HG03460 (cell line): ENCODE measurements at regions not wholly inside any gene's neighbourhood (a gene's known extent, or its start where the extent isn't known, plus 50 kb on each side); places are given as distances from the start of the nearest gene placed in this dataset.
A peak's percentile ranks its signal among the peaks of the same experiment; 100 is the strongest.

Experiments used
- ATAC-seq: cut with Tn5 transposase; IDR thresholded peaks from one replicate; pipeline ENCODE4 v1.9.1; 2021; ENCODE audit not compliant: unreplicated experiment

DNA sequence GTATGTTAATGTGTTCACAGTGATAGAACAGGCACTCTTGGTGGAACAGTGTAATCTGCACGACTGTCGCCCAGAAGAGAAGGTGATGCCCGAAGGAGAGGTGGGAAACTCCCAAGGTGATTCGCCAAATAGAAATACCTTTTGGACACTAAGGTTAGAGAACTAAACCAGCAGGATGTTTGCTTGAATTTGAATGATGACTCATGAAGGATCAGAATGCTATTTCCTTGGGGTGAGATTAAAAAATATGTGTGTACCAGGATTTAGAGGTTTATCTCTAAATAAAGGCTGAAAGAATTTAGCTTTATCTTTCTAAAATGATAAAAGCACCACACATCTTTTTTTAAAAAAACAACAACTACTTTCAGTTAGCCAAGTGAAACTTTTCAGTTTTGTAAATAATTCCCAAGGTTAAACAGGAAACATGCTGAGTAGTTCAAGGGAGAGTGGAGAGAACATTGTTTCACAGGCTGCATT lies 297.4 kb upstream of the TAS2R1 start:
- ATAC-seq: no peak

DNA sequence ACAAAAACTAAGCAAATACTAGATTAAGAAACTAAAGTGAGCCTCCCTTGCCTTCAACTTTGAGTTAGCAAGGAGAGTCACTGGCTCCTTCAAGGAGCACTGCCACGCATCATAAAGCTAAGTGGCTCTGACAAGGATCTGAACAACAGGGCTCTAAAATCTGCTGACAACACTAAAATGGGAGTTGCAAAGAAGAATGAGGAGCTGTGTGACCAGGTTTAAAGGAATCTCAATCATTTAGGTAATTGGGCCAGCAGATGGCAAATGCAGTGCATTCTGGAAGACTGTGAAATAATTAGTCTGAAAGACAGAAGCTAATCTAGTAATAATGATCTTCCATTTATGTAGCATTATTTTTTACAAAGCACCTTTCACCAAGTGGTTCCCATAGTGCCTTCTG lies 297.0 kb upstream of the TAS2R1 start:
- ATAC-seq: no peak

DNA sequence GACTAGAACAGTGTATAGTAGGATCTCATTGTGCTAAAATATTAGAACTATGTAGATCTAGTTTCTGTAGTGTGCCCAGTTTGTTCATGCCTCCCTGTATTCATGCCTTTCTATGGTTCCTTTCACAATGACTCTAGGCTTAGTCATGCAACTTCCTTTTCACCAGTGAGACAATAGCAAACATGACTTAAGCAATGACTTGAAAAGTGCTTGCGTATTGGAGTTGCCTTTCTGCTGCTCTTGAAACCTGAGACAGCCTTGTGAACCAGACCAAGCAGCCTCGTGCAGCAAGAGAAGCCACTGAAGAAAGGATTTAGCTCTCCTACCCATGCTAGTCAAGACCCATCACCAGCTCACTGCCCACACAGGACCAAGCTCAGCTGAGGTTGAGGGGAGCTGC lies 294.5 kb upstream of the TAS2R1 start:
- ATAC-seq: peak; percentile 82

DNA sequence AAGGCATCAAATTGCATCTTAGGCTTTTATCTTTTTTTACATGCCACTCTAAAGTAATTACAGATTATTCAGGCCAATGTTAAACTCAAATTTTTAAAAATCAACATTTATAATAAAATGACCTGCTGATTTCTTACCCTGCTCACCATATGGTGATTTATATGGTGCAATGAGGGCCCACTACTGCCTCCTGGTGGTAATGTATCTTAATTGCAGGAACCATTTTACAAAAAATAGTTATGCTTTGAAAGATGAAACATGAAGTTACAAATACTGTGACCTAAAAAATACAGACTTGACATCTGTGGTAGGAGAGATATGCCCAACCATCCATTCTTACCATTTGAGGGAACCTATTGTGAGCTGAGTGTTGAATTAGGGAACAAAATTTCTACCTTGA lies 292.6 kb upstream of the TAS2R1 start:
- ATAC-seq: no peak

DNA sequence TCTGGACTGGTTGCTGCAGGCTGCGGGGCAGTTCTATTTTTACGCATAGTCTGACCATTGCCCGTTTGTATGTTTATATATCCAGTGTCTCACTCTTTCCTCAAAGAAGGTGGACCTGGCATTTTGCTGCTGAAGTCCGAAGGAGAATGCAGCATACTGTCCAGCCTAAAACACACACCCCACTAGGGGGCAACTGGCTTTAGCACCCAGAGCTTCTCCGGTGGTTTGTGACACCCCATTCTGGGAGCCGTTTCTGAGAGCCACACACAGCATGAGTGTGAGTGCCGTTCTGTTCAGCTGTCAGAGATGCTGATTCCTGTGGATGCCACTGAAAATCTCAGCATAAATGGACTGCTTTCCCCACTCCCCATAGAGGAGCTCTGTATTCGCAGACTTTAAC lies 290.5 kb upstream of the TAS2R1 start:
- no peak for ATAC-seq

GRCh38 chr5:9919306-9920030 lies 289.3 kb upstream of the TAS2R1 start:
- ATAC-seq: no peak

DNA sequence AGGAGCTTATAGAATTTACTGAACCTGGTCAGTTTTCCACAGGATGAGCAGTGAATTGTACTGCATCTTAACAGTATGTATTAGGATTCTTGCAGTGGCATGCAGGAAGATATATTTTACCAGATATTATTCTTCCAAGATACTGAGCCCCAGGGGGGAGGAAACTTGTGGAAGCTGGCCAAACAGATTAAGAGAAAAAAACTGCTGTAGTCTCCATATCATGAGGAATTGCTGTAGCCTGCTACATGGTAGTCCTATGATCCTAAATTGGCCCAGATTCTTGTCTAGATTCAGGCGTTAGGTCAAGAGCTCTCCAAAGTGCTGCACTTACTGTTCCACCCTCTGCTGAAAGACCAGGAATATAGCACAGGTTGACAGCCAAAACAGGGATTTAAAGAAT lies 275.5 kb upstream of the TAS2R1 start:
- no peak for ATAC-seq

DNA sequence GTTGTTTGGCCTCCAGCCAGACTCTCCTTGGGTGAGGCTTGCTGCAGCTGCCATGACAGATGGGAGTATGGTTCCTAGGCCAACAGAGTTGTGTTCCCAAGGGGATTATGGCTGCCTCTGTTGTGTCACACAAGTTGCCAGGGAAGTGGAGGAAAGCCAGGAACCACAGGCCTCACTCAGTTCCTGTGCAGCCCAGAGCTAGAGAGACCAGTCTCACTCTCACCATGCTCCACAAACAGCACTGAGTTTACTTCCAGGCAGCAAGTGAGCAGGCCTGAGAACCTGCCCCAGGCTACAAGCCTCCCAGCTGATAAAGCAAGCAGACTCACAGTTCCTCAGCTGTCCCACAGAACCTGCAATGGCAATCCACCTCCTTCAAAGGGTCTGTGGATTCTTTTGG lies 273.6 kb upstream of the TAS2R1 start:
- no peak for ATAC-seq

- no peak for ATAC-seq
Observed at GRCh38 chr5:9898319-9898718, 268.2 kb upstream of the TAS2R1 start.

DNA sequence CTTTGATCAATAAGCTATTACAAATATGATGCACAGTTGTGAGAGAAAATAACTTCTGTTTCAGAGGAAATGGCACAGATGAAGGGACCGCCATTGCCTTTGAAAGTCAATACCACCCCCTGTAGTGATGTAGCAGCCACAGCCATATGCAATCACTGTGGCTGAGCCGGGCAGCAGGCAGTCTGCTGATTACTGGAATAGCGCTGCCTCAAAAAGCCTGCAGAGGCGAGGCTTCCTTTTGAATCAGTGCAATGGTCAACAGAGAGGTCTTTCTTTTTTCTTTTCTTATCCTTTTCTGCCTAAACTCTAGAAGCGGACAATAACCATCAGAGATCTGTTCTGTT lies 265.1 kb upstream of the TAS2R1 start:
- ATAC-seq: no peak

- ATAC-seq: no peak
Observed at GRCh38 chr5:9894571-9895301, 264.6 kb upstream of the TAS2R1 start.

DNA sequence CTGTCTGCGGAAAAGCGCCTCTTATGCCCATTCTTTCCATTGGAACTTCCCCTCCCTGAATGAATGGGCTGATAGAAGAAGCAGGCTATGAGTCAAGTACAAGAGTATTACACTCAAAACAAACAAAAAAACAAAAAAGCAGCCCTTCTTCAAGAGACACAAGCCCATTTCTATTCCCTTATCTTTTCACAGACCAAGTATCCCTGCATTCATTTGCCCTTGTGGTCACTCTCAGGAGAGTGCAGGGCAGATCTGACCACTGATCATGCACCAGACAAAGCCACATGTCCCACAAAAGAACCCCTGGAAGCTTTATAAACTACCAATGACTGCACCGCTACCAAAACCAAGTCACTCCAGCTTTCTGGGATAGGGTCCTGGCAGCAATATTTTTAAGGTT lies 262.5 kb upstream of the TAS2R1 start:
- ATAC-seq: no peak

DNA sequence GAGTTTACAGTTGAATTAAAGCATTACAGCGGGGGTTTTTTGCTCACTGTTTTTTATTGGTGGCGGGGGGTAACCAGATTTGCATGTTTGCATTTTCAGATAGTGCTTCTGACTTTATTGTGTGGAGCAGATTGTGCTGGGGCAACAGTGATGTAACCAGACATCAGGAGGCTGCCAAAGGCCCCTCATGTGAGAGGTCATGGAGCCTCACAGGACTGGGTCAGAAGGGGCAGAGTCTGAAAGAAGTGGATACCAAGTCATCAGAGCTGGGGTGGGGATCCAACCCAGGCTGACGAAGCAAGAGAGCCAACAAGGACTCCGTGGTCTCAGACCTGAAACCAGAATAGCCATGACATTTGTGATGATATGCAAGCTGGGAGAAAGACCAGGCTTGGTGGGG lies 259.4 kb upstream of the TAS2R1 start:
- ATAC-seq: no peak

DNA sequence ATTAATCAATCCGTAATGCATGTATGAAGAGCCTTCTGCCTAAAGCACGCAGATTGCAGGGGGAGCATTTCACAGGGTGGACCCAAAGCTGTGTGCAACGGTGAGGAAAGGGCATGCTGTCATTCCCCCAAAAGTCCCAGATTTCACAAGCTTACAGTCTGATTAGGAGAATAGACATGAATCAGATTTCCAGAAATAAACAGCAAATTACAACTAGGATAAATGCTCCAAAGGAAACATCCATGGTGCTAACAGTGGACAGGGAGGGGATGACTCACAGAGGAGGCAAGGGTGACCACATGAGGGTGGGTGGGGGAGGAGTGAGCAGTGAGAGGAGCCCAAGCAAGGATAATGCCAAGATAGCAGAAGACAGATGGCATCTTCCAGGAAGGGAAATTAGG lies 258.4 kb upstream of the TAS2R1 start:
- ATAC-seq: no peak

DNA sequence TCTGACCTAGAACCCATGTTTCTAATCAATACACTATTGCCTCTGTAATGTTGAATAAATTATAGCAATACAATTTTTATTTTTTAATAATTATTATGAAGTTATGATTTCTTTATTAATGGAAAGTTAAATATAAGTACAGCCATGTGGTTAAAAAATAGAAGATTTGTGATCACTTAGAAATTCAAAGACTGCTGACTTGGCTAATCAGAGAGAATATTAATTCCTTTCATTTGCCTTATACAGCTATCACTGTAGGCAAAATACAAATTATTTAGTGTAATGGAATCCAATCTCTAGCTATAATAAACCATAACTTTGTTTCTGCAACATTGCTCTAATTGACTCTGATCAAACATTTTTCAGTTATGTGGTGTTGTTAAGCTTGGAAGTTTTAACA lies 255.0 kb upstream of the TAS2R1 start:
- ATAC-seq: no peak

GRCh38 chr5:9878206-9878605 lies 248.1 kb upstream of the TAS2R1 start:
- no peak for ATAC-seq

DNA sequence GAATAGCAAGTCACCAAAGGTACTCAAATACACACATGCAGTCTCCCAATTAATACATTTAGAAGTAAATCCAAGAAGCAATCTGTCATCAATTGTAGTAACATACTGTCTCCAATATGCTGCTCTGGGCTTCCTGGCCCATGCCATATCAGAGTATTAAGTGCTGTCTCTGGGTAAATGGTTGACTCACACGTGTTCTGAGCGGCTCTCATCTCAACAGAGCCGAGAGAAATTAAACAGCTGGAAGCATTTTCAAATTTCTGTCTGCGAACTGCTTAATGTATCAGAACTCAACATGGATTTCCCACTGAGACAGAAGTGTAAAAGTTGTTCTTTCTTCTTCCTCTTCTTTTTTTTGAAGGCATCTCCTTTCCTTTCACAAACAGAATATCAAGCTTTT lies 247.3 kb upstream of the TAS2R1 start:
- ATAC-seq: no peak

DNA sequence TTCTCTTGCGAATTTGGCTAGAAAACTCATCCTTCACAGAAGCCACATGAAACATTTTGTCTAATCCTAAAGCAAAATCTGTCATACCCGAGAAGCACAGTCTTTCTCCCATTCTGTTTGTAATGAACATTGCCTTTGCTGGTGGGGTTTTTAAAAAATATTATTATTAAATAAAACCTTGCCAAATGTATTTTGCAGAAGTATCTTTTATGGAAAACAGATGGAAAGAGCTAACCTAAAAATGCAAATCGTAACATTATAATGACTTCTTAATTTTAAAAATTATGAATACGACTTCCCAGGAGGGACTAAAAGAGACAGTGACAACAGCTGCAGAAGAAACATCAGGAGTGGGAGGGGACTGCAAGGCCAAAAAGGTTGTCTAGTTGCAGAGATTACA lies 246.3 kb upstream of the TAS2R1 start:
- ATAC-seq: no peak

GRCh38 chr5:9869616-9870288 lies 239.6 kb upstream of the TAS2R1 start:
- ATAC-seq: no peak

DNA sequence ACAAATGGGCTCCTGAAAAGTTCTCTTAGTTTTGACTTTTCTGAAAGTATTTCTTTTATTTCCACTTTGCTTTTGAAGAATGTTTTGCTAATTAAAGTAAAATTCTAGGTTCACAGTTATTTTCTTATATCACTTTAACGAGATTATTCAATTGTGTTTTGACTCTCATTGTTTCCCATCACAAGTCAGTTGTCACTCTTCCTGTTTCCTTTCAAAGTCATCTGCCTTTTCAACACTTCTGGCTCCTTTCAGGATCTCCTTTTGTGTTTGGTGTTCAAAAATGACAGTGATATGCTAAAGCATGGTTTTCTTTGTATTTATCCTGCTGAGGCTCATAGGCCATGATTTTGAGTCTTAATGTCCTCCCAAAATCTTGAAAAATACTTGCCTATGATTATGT lies 235.4 kb upstream of the TAS2R1 start:
- ATAC-seq: no peak

GRCh38 chr5:9864791-9865190 lies 234.6 kb upstream of the TAS2R1 start:
- no peak for ATAC-seq

DNA sequence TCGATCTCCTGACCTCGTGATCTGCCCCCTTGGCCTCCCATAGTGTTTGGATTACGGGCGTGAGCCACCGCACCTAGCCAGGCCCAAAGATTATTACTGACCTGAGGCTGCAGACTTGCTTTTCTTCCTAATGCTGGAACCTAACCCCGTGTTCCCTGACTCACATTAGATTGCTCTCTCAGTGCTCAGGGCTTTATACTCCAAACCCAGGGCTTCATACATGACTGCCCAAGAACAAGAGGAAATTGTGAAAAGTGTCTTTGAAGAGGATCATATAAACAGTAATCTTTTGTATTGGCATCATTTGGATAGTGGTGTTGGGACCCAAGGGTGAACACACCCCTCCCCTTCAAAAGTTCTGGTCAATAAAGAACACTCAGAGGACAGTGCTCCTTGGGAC lies 233.3 kb upstream of the TAS2R1 start:
- ATAC-seq: no peak
